ENCODE measurements at regions not wholly inside any gene's neighbourhood (a gene's known extent, or its start where the extent isn't known, plus 50 kb on each side); places are given as distances from the start of the nearest gene placed in this dataset.

DNA sequence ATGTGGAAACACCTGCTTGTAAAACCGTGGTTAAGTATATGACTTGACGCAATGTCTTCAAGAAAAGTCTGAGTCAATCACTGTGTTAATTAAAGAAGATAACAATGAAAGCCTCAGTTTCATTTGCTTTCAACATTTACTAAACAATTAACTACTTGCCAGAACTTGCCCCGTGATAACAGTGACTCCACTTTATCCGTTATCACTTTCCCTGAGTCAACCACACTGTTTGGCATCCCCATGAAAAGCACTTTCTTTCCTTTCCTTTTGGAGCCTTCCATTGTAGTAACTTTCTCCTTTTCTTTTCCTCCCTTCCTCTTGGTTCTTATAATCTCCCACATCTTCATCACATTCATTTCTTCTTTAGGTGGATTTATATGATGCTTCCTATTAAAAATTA, 435.1 kb upstream of the GOT2 start:
- TF ChIP-seq, protein P1, sequence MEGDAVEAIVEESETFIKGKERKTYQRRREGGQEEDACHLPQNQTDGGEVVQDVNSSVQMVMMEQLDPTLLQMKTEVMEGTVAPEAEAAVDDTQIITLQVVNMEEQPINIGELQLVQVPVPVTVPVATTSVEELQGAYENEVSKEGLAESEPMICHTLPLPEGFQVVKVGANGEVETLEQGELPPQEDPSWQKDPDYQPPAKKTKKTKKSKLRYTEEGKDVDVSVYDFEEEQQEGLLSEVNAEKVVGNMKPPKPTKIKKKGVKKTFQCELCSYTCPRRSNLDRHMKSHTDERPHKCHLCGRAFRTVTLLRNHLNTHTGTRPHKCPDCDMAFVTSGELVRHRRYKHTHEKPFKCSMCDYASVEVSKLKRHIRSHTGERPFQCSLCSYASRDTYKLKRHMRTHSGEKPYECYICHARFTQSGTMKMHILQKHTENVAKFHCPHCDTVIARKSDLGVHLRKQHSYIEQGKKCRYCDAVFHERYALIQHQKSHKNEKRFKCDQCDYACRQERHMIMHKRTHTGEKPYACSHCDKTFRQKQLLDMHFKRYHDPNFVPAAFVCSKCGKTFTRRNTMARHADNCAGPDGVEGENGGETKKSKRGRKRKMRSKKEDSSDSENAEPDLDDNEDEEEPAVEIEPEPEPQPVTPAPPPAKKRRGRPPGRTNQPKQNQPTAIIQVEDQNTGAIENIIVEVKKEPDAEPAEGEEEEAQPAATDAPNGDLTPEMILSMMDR (IDR thresholded peaks at IDR 0.05): no peak
- TF ChIP-seq POLR2A (IDR thresholded peaks at IDR 0.05): no peak
